ENCODE measurements at regions not wholly inside any gene's neighbourhood (a gene's known extent, or its start where the extent isn't known, plus 50 kb on each side); places are given as distances from the start of the nearest gene placed in this dataset.

- DNase-seq: no peak
Observed at GRCh38 chr4:171130256-171130801, 682.9 kb upstream of the GALNTL6 start.

GRCh38 chr4:171118091-171118490 lies 695.1 kb upstream of the GALNTL6 start:
- no peak for DNase-seq

- no peak for DNase-seq
Observed at GRCh38 chr4:171117457-171117856, 695.7 kb upstream of the GALNTL6 start.

- DNase-seq: no peak
Observed at GRCh38 chr4:171101845-171102244, 711.4 kb upstream of the GALNTL6 start.

GRCh38 chr4:171087089-171087488 lies 726.1 kb upstream of the GALNTL6 start:
- DNase-seq: no peak

GRCh38 chr4:171067422-171067821 lies 745.8 kb upstream of the GALNTL6 start:
- no peak for DNase-seq

GRCh38 chr4:171049380-171049779 lies 763.8 kb upstream of the GALNTL6 start:
- no peak for DNase-seq

GRCh38 chr4:171042989-171043524 lies 770.1 kb upstream of the GALNTL6 start:
- DNase-seq: no peak

- no peak for DNase-seq
Observed at GRCh38 chr4:171035909-171036308, 777.3 kb upstream of the GALNTL6 start.

GRCh38 chr4:171031338-171031737 lies 781.9 kb upstream of the GALNTL6 start:
- DNase-seq: no peak

GRCh38 chr4:171025776-171026175 lies 787.4 kb upstream of the GALNTL6 start:
- no peak for DNase-seq

- no peak for DNase-seq
Observed at GRCh38 chr4:171025343-171025742, 787.9 kb upstream of the GALNTL6 start.

- no peak for DNase-seq
Observed at GRCh38 chr4:171024720-171025303, 788.4 kb upstream of the GALNTL6 start.

- DNase-seq: no peak
Observed at GRCh38 chr4:171022824-171023230, 790.4 kb upstream of the GALNTL6 start.

- DNase-seq: no peak
Observed at GRCh38 chr4:171017593-171017992, 795.6 kb upstream of the GALNTL6 start.

GRCh38 chr4:171016145-171016544 lies 797.1 kb upstream of the GALNTL6 start:
- DNase-seq: no peak

GRCh38 chr4:171015441-171015840 lies 797.8 kb upstream of the GALNTL6 start:
- DNase-seq: no peak

GRCh38 chr4:171007618-171008390 lies 805.4 kb upstream of the GALNTL6 start:
- no peak for DNase-seq

GRCh38 chr4:171002246-171002645 lies 811.0 kb upstream of the GALNTL6 start:
- DNase-seq: no peak

- no peak for DNase-seq
Observed at GRCh38 chr4:170990989-170991589, 822.1 kb upstream of the GALNTL6 start.

GRCh38 chr4:170988446-170988845 lies 824.8 kb upstream of the GALNTL6 start:
- DNase-seq: no peak

- no peak for DNase-seq
Observed at GRCh38 chr4:170979736-170980135, 833.5 kb upstream of the GALNTL6 start.

GRCh38 chr4:170978990-170979389 lies 834.2 kb upstream of the GALNTL6 start:
- DNase-seq: no peak

GRCh38 chr4:170949084-170949483 lies 859.3 kb upstream of the AADAT start:
- DNase-seq: no peak

Measured in CD4-positive, alpha-beta T cell treated with Interleukin-4 for 4 hours (primary cell).